Inflammatory macrophage (primary cell): ENCODE measurements at regions not wholly inside any gene's neighbourhood (a gene's known extent, or its start where the extent isn't known, plus 50 kb on each side); places are given as distances from the start of the nearest gene placed in this dataset.

Source experiments
- DNase-seq, 2 donors: peaks; one replicate each; pipeline ENCODE4 v3.0.0-alpha.2; 2020 to 2022

DNA sequence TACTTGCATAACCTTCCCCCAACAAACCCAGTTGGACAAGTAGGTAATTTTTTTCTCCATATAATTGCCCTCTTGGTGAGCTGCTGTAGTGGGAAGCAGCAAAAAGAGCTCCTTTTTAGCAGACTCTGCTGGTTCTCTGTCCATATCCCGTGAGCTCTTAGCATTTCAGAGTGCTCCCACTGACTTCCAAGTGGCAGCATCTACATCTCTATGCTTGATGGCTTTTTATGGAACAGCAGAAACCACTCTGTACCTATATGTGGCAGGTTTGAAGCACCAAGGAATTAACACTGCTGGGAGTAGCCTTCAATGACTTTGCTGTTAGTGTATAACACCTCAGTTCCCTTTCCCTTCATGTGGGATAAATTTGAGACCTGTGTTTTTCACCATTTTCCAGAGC, 168.4 kb upstream of the NHS start:
- DNase-seq: no peak

DNA sequence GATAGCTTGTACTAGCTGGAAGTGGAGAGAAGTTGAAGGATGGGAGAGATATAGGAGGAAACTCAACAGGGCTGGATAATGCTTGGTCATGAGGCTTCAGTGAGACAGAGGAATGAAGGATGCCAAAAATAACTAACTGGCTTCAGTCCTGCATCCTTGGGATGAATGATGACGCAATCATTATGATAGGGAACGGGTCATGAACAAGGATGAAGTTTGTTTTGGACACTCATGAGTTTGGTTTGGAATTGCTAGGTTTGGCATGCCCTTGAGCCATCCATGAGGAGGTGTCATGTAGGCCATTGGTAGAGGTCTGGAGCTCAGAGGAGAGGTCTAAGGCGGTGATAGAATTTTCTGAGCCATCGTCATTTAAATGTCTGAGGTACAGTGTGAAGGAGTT, 160.0 kb upstream of the NHS start:
- no peak for DNase-seq

DNA sequence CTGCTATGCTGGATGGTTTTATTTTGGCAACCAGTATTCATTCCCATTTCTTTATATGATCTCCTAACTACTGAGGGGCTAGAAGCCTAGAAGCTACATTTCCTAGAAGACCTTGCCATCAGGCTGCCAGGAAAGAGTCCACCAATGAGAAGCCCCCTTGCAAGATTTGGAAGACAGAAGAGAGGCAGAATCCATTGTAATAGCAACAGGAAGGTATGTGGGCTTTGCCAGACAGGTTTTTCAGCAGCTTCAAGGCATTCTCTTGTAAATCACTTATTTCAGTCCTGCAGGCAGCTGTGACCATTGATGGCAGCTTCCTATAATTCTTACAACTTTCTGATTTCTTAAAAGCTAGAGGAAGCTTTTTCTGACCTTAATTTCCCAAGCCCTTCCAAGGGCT, 148.3 kb upstream of the NHS start:
- DNase-seq: no peak

DNA sequence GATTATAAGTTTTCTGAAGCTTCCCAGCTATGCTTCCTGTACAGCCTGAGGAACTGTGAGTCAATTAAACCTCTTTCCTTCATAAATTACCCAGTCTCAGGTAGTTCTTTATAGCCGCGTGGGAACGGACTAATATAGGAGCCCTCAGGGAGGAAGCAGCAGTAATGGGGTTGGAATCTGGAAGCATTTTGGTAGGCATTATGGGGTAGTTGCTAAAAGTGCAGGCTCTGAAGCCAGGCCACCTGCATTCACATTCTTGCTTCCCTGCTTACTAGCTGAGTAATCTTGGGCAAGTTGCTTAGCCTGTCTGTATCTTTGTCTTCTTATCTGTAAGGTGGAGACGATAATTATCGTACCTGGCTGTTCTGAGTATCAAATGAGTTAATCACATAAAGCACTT, 137.9 kb upstream of the NHS start:
- no peak for DNase-seq

DNA sequence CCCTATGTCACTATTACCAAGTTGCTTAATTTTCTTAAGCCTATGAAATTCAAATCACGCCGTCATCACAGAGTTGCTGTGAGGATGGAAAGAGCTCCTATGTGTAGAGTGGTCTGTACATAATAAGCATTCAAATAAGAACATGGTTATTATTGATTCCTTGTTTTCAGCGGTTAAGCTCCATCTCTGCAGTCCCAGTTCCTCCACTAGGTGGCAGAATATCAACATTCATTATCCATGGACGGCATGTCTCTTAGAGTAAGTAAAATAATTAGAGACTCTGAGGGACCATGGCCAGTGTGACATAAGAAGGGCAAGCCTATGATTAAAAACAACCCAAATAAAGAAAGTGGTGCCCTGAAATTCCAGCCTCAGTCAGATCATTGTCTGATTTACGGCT, 132.5 kb upstream of the NHS start:
- DNase-seq: peak; percentile 19 to 53

DNA sequence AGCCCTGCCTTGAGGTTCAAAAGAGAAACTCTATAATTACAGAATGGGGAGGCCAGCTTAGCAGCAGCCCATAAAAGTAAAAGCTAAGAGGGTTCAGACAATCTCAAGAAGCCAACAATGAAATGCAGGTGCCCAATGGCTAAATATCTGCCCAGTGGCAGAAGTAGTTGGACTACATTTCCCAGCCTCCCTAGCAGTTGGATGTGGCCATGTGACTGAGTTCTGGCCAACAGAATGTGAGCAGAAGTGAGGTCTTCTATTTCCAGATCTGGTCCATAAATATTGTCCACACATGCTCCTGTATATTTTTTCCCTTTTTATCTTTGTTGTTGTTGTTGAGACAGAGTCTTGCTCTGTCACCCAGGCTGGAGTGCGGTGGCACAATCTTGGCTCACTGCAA, 127.9 kb upstream of the NHS start:
- no peak for DNase-seq

DNA sequence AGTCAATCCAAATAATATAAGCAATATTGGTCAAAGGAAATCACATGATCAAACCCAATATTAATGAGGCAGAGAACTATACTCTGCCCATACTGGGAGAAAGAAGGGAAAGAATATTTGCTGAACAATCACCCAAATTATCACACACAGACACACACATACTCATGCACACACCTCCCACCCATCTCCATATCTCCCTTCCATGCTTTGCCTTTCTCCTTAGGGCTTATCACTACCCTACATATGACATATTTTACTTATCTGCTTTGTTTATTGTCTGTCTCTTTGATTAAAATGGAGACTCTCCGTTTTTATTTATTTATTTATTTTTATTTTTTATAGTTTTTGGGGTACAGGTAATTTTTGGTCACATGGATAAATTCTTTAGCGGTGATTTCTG, 112.9 kb upstream of the NHS start:
- DNase-seq: no peak

DNA sequence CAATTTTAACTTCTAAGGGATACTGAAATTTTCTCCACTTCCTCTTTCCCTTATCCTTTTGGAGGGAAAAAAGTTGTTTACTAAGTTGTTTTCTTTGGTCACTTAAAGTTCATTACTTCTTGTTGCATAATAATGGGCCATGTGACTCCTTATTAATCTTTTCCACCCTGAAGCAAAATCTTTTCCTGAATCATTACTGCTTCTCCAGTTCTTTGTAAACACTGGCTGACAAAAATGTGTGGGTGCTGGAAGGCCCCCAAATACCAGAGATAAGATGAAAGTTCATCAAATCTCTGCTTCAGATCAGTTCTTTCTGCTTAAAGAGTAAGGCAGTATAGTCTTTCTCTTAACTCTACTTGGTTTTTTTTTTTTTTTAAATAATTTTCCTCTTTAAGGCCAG, 108.9 kb upstream of the NHS start:
- DNase-seq: peak in 1 of 2 donors; percentile 2

DNA sequence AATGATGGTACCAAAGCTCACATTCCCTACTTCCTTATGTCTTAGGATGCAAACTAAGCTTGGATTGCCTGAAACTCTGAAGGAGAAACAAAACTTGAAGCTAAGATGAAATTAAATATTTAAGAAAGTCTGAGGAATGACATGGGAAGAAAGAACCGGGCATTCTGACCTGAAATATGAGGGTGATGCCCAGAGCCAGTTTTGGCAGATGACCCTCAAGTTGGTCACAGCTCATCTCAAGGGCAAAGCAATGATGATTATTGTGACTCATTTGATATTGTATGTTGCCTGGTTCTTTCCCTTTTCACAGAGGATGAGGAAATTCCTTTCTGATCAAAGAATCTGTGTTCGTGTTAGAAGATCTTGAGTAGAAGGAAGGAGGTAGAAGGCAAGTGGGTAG, 96.0 kb upstream of the NHS start:
- DNase-seq: no peak

DNA sequence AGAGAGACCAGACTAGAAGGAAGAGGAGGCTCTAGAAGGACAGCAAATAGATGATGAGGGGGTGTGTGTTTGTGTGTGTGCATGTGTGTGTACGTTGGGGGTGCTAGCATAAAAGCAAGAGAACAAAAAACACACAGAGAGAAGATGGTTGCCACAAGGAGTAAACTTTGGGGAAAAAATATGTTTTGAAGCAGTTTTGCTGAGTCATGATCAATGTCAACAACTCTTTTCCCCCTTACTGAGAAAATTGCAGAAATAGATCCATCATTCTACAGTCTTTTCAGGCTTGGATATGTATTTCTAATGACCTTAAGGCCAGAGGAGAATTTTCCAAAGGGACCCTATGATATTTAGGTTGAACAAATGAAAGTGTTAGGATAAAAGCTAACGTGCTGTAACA, 89.0 kb upstream of the NHS start:
- no peak for DNase-seq

DNA sequence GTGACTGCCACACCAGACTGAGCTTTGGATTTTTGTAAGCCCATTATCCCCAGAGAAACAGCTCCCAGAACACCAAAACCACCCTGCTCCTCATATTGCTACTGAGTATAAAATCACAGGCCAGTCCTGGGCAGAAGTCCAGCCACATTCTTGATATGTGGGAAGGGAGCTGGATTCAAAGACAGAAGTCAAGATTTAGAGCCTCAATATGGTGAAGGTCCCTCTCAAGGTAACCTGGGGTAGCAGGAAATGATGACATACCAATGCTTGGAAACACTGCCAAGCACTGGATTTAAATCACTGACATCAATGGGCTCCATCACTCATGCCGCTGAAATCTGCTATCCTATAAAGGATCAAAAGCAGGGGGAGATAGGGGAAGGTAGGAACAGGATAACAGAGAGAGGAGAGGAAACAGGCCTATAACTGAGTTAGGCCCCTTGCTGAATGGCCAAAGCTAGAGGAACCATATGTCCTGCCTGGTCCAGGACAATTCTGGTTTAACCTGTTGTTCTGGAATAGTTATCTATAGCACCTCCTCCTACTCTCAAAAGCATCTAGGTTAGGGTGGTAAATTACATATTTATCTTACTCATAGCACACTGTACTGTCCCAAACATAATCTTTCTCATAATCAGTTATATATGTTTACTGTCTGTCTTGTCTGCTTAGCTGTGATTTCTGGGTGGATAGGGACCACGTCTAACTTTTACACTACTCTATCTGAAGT, 83.7 kb upstream of the NHS start:
- no peak for DNase-seq

DNA sequence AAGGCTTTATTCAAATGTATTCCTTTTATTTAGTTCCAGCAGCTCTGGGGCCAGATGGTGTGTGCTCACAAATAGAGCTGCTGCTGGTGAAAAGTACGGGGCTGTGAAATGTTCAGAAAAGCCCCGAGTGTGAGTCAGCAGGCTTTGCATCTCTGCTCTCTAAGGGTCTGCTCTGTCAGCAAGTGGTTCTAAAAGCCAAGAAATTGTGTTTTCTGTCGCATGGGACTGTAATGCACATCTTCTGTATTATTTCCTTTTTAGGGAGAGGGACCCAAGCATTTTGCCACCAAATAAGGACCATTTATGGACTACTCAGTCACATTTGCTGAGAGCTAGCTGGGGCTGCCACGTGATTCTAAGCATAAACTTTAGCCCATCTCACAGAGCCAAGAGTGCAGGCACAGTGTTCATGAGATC, 82.9 kb upstream of the NHS start:
- no peak for DNase-seq

DNA sequence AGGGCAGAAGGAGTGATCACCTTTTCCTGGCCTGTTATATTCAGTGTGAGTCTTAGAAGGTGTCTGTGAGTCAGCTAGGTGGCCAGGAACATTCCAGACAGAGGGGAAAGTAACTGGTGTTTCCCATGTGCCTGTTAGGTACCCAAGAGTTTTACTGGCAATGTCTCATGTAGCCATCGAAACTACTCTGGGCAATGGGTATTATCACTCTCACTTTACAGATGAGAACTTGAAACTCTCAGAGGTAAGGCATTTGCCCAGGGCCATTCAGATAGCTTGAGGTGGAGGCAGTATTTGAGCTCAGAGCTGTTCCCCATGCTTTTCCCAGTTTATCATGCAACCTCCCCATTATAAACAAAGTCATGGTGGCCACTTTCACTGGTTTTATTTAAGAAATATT, 80.4 kb upstream of the NHS start:
- DNase-seq: no peak

DNA sequence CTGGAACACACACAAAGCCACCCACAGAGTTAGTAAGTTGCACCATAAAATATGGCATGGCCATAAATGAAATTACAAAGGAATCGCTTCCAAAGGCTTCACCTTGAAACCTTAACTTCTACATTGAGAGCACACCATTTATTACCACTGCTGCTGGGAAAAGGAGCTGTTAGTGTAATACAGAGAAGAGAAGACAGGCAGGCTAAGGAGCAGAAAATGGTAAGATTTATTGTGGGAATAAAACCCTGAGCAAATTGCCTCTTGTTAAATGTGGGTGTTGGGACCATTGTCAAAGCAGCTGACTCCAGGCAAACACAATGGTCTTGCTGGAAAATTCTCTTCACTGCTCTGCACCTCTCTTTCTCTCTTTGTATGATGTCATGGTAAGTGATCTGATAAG, 79.2 kb upstream of the NHS start:
- no peak for DNase-seq

DNA sequence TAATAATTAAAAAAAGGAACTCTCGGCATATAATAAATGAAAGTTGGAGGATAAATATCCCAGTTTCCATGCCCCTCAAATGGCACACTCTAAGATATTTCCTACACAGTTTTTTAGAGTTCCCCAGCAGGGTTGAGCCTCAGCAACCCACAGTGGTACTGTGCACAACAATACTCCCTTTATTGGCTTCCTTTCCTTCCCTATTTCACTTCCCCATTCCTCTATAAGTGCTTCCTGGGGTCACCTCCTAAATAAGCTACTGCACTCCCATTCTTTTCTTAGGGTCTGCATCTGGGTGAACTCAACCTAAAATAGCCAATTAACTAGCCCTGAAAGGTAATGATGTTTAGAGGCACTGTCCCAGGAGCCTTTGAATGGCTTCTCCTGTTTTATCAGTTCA, 76.4 kb upstream of the NHS start:
- DNase-seq: no peak

DNA sequence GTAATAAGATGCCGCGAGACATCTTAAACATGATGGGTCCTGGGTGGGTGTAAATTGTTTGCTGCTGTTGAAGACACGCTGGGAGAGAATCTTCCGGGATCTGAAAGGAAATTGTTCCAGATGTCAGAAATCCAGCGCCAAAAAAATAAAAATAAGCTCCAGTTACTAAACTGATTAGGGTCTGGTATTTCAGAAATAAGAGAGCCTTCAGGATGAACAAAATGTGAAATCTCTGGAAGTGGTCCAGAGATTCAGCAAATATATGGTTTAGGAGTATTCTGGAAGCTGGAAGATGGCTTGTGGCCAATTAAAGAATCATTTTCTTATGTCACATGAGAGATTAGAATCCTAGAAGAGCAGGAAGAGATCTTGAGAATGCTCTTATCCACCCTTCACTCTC, 75.8 kb upstream of the NHS start:
- DNase-seq: no peak

DNA sequence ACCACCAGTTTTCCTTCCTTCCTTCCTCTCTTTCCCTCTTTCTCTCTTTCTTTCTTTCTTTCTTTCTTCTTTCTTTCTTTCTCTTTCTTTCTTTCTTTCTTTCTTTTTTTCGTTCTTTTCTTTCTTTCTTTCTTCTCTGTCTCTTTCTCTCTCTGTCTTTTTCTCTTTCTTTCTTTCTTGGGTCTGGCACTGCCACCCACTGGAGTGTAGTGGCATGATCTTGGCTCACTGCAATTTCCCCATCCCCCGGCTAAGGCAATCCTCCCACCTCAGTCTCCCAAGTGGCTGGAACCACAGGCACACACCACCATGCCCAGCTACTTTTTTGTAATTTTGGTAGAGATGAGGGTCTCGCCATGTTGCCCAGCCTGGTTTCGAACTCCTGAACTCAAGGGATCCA, 51.6 kb upstream of the NHS start:
- no peak for DNase-seq
